Right renal cortex interstitium (tissue), 3 donors: ENCODE measurements at regions not wholly inside any gene's neighbourhood (a gene's known extent, or its start where the extent isn't known, plus 50 kb on each side); places are given as distances from the start of the nearest gene placed in this dataset.

Experiments used
- DNase-seq, 3 donors: peaks; one replicate each; pipeline ENCODE4 v3.0.0-alpha.2; 2013; ENCODE audit warnings: low read depth in 3 of 3, low spot score in 2 of 3

DNA sequence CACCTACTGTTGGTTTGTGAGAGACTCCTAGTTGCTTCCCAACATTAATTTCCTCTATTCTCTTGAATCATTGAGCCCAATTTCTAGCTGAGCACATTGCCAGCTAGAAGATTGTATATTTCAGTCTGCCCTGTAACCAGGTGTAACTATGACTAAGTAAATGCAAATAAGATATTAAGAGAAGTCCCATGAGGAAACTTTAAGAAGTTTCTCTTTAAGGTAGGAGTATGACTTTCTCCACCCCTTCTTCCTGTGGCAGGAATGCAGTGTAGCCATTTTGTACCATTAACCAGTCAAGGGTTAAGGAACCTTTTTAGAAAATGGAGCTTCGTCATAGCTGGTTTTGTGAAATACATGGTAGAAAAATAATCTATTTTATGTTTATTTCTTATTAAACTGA lies 534.2 kb upstream of the RGS18 start:
- DNase-seq: no peak

DNA sequence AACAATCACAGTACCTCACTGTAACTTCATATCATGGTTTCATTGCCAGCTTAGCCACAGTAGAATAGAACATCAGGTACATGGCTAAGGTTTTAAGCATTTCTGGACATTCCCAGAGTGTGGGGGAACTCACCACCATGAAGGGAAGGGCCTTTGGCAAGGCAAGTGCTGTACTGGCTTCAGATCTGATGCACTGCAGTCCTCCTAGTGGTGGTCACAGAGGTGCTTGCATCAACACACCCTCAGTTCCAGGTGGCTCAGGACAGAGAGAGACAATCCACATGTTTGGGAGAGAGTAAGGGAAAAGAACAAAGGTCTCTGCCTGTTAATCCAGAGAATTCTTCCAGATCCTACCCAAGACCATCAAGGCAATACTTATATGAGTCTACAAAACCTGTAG lies 528.4 kb upstream of the RGS18 start:
- DNase-seq: no peak

DNA sequence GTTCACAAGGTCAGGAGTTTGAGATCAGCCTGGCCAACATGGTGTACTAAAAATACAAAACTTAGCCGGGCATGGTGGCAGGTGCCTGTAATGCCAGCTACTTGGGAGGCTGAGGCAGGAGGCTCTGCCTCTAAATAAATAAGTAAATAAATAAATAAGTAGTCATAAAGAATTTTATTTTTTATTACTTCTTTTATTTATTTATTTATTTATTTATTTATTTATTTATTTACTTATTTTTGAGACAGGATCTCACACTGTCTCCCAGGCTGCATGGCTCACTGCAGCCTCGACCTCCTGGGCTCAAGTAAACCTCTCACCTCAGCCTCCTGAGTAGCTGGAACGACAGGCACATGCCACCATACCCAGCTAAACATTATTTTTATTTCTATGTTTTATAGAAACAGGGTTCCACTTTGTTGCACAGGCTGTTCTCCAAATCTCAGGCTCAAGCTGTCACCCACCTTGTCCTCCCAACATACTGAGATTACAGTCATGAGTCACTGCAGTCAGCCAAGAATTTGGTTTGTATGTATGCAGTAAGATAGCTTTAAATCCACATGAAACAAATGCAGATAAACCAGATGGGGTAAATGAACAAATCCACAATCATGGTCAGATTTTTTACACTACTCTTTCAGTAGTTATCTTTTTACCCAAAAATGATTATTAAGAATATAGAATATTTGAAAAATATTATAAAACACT lies 523.3 kb upstream of the RGS18 start:
- DNase-seq: no peak

DNA sequence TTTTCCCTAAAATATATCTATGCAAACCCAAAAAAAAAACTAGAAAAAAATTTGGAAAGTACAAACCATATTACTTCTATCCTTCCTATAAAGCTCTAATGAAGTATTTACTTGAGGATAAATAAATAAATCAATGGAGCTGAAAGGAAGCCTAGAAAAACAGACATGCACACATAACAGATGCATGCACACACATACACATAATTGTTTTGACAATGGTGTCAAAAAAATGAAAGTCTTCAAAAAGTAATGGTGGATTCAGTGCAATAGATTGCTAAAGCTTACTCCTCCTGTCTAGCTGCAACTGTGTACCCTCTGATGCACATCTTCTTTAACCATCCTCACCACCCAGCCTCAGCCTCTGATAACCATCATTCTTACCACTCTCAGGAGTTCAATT lies 521.9 kb upstream of the RGS18 start:
- no peak for DNase-seq

DNA sequence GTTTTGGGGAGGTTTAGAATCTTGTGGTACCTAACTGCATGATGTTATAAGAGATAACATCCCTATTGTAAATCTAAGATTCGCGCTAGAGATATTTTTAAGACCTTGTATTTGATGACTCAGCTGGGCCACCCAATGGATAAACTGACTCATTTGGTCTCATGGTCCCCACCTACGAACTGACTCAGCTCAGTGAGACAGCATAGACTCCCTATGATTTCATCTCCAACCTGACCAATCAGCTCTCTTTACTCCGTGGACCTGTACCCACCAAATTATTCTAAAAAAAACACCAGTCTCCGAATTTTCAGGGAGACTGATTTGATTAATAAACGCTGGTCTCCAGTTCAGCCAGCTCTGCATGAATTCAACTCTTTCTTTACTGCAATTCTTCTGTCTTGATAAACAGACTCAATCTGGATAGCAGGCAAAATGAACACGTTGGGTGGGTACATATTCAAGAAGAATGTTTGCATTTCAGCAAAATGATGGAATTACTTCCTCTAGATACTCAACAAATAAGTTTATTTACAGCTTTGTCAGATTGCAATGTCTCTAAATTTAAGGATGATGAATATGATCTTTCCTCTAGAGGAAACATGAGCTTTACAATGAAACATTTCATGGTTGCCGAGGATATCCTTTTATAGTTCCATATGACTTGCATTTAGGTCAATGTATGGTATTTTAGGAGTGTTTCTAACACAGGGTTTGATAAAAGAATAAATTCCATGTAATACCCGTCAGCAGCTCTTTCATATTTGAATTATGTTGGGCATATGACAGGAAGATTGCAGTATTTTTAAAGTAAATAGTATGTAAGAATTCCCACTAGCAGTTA lies 516.6 kb upstream of the RGS18 start:
- DNase-seq: no peak

DNA sequence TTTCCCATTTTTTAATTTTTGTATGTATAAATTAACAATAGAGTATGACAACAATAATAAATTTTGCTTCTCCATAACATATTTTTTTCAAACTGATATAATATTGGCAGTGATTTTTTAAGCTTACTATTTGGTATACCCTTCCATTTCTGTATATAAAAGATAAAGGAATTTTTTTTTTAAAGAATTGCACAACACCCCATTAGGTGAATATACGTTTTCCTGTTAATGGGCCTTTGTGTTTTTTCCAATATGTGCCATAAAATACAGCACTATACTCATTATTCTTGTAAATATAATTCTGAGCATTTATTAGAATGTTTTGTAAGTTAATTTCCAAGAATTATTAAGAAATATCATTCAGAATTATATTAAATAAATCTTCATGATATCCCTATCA lies 515.2 kb upstream of the RGS18 start:
- no peak for DNase-seq

DNA sequence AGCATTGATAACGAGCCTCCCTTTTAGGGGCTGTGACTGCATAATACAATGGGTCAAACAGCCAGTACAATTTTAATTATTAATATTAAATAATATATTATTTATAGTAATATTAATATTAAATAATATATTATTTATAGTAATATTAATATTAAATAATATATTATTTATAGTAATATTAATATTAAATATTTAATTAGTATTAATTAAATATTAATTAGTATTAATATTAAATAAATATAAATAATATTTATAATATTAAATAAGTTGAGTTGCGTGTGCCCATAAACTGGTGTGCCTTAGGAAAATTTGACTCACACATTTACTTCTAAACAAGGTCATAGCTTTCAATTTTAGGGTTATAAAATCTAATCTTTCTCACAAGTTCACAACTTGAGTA lies 509.3 kb upstream of the RGS18 start:
- DNase-seq: no peak

DNA sequence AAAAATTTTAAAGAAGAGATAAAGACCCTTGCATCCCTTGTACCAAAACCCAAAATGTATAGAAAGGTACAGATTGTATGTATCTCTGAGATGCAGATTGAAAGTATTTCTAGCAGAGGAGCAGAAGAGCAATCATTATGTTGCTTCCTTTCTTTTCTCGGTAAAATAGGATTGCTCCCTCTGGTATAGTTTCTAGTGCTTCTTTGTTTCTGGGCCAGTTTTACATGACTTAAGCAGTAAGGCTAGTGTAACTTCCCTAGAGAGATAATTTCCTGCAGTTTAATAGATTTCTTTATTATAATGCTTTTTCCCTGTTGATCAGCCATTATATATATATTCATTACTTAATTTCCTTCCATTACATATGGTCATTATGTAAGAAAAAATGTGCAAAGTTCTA lies 496.2 kb upstream of the RGS18 start:
- no peak for DNase-seq

DNA sequence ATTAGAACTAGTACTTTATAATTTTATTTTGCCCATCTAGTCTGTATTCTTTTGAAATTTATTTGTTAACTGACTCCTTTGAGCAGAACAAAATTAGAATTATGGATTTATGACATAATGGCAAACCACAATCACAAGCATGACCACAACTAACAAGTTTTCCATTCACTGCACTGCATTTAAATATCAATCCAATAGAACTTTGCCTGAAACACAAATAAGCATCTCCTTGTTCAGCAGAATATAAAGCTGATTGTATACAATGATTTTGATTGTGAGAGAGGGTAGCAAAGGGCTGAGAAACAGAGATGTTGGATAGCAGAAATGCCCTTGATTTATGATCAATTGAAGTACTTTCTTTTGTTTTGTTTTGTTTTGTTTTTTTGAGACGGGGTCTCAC lies 495.5 kb upstream of the RGS18 start:
- DNase-seq: no peak

DNA sequence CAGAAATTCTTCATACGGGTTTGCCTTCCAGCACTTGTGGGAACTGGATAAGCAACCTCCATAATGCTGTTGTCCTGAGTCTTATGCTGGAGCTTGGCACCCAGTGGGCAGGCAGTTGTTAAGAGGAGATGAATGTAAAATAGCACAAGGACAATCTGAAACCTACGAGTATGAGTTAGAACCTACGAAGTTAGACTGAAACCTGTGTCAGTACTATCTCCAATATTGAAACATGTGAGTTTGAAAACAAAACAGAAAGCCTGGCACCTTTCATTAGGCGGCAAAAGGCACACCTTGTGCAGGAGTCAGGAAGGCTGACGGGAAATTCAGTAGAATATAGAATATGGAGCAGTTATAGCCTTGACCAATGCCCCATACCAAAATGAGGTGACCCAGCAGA lies 489.7 kb upstream of the RGS18 start:
- no peak for DNase-seq

DNA sequence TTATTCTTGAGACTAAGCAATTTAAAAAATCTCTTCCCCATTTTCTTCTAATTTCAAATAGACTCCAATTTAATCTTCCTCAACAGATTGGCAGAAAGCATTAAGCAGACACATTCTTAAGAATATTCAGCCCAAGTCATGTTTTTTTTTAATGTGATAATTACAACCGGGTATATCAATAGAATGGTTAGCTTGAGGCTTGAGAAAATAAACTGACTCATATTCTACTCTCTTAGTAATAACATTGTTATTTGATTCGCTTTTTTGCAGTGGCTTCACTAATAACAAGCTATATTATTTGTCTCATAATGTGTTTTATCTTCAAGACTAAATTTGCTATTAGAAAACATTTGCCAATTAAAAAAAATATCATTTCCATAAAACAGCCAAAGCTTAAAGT lies 488.6 kb upstream of the RGS18 start:
- DNase-seq: no peak

DNA sequence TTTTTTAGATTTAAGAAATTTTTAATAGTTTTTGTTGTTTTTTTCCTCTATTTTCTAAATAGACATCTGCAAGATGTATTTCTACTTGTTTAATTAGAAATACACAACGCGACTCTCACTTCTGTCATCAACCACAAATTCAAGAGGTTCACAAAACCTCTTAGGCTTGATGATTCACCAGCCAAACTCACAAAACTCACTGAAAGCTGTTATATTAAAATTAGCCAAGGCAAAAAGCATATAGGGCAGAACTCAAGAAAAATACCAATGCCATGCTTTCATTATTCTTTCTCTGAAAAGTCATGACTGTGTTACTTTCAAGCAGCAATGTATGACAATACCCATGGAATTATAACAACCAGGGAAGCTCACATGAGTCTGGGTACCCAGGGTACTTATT lies 487.0 kb upstream of the RGS18 start:
- no peak for DNase-seq

DNA sequence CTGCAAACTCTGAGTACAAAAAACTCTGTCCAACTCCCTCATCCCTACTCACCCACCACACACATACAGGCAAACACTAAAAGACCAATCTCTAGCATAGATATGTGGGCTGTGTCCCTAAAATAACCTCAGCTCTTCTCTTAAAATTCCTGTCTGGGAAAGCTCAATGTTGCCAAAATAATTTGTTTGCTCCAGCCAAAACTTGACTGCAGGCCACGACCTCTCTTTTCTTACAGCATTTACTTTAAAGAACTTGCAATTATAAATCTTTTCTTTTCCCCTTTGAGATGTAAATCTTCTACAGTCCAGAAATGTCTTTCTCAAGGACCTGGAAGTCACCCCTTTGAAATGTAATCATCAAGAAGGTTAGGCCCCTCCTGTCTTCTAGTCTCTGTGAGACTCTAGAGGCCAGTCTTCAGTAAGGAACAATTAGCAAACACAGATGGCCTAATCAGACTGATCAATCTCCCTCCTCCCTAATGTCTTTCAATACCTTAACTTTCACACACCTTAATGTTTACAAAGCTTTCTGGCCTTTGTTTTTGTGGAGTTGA lies 483.6 kb upstream of the RGS18 start:
- DNase-seq: peak in 1 of 3 donors; percentile 19

DNA sequence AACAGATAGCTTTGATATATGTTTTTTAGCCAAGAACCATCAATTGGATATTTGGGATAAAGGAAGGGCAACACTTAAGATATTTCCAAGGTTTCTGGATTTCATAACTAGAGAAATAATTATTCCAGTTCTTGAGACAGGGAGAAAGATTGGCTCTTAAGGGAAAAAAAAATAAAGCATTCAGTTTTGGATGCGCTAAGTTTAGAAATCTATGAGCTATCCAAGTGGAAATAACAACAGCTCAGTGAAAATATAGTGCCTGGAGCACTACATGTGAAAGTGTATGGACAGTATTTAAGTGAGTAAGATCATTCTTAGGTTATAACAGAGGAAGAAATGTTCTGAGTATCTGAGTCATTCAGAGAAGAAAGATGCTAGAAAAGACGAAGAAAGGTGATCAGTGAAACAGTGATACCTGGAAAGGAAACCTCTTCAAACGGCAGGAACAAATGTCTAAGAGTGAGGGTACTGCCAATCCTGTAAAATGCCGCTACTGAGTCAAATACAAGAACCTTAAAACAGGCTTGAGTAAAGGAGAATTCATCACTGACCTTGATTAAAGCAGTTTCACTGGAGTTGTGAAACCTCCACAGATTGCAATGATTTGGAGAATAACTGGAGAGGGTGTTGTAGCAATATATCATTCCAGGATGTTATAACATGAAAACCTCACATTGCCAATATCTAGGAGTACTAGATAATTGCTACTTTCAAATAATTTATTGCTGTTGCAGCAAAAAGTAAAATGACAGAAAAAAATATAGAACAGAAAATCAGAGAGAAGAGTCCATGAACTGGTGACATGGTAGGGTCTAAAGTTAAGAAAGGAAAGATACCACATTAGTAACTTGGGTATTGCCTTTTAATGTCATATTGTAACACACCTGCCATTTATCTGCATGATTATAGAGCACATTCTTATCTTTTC lies 482.1 kb upstream of the RGS18 start:
- no peak for DNase-seq

DNA sequence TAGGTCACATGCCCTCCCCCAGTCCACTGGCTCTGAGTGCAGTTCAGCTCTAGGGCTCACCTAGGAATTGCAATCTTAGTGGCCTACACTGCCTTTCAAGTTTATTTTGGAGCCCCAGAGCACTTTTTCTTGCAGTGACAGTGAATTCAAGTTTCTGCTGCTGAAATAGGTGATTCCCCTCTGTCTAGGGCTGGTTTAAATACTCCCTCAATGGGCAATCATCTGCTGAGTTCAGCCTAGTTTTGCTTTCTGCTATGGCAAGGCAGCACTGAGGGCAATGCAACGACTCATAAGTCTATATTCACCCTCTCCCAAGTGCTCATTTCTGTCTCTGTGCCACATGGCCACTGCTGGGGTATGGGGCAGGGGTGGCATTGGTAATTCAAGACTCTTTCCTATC lies 472.6 kb upstream of the RGS18 start:
- no peak for DNase-seq

DNA sequence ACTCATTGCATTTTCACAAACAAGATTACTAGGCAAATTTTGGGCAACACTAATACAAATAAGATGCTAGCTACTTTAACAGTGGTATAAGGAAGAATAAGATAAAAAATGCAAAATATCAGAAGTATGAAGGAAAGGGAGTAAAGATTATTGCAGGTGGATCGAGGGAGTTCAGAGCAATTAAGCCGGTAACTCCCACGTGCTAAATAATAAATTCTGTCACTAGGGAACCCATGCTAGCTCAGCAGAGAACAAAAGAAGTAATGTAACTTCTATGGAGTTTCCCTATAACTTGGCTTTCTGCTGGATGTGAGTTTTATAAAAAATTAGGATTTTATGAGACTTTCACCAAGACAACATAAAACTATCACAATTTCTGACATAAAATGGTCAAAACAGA lies 470.5 kb upstream of the RGS18 start:
- no peak for DNase-seq

DNA sequence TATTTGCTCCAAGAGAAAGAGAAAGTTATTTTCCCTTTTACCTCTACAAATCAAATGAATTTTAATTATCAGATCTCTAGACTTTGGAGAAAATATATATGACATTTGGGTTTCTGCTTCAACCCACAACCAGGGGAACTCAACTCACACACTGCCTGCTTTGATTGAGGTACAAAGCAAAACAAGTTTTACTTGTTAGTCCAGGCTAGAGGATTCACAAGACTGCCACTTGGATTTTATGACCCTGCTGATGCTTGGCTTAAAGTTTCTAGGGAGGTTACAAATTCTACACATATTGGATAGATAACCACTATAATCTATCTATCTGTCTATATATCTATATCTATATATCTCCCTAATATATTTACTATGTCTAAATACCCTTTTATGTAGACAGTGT lies 467.3 kb upstream of the RGS18 start:
- DNase-seq: no peak

DNA sequence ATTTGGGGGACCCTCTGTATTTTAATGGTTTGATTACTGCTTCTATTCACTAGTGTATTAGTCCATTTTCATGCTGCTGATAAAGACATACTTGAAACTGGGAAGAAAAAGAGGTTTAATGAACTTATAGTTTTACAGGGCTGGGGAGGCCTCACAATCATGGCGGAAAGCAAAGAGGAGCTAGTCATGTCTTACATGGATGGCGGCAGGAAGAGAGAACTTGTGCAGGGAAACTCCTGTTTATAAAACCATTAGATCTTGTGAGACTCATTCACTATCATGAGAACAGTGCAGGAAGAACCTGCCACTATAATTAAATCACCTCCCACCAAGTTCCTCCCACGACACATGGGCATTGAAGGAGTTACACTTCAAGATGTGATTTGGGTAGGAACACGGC lies 464.5 kb upstream of the RGS18 start:
- no peak for DNase-seq

DNA sequence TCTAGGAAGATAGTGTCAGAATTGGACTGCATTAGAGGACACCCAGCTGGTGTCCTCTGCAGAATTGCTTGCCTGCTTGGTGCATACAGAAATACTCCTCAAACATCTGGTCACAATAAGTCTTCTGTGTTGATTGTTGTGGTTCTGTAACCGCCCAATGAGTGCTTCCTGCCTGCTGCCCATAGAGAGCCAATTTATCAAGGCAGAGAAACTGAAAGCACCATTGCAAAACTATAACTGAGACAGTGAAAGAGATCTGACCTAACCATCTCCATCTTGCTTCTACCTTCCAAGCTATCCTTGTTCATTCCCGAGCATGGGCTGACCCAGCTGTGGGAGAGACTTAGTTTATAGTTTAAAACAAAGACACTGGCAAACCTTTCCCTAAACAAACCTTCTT lies 462.4 kb upstream of the RGS18 start:
- no peak for DNase-seq

DNA sequence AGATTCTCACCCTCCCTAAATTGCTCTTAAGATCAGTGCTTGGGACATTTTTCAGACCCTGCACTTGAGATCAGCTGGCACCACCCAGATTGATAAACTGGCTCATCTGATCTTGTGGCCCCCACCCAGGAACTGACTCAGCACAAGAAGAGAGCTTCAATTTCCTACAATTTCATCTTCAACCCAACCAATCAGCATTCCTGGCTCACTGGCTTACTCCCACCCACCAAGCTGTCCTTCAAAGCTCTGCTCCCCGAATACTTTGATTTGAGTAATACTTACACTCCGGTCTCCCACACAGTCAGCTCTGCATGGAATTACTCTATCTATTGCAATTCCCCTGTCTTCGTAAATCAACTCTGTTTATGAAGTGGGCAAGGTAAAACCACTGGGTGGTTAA lies 461.9 kb upstream of the RGS18 start:
- DNase-seq: no peak

DNA sequence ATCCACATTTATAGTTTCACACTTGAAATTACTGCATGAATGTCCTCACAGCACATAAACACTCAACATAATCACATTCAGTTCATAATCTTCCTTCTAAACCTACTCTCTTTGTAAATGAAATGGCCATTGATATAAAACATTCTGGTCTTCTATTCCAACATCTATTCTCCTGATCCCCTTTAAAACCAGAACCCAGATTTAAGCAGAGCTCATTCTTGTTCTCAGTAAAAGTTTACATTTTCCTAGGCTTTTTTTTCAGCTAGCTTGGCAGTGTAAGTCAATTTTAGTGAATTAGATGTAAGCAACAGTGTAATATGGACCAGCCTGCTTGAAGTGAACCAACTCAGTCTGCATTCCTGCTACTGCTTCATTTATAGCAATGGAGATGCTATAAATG lies 460.7 kb upstream of the RGS18 start:
- DNase-seq: no peak
